PFSK-1 (cell line): ENCODE measurements at regions not wholly inside any gene's neighbourhood (a gene's known extent, or its start where the extent isn't known, plus 50 kb on each side); places are given as distances from the start of the nearest gene placed in this dataset.

ENCODE experiments used
- FOXP2 ChIP-seq: optimal IDR thresholded peaks from 2 replicates; pipeline ENCODE3; 2011; ENCODE audit warnings: borderline replicate concordance, control low read depth, inconsistent platforms; ENCODE audit not compliant: insufficient read depth; ENCODE audit errors: extremely low read length, extremely low read depth
- POLR2AphosphoS5 ChIP-seq: IDR thresholded peaks from 2 replicates; pipeline ENCODE4 v1.6.1; 2012; ENCODE audit warnings: low read depth, mild to moderate bottlenecking, control low read depth, low read length, moderate library complexity
- SIN3A ChIP-seq: IDR thresholded peaks from 2 replicates; pipeline ENCODE4 v1.6.1; 2012; ENCODE audit warnings: mild to moderate bottlenecking, low read length, moderate library complexity, borderline replicate concordance; ENCODE audit not compliant: insufficient read depth
- TAF1 ChIP-seq: IDR thresholded peaks from 2 replicates; pipeline ENCODE4 v1.6.1; 2012; ENCODE audit warnings: low read length, control low read depth, borderline replicate concordance; ENCODE audit not compliant: insufficient read depth
- TF ChIP-seq, protein P1 (sequence below), 2 experiments: IDR thresholded peaks; 2 replicates each; pipeline versions ENCODE4 v1.6.1 to v1.8.0; 2011 to 2012; ENCODE audit warnings: low read depth in 2 of 2, low read length in 2 of 2, control low read depth in 1 of 2, inconsistent platforms in 1 of 2, mild to moderate bottlenecking in 1 of 2, moderate library complexity in 1 of 2; ENCODE audit not compliant: insufficient read depth in 1 of 2

DNA sequence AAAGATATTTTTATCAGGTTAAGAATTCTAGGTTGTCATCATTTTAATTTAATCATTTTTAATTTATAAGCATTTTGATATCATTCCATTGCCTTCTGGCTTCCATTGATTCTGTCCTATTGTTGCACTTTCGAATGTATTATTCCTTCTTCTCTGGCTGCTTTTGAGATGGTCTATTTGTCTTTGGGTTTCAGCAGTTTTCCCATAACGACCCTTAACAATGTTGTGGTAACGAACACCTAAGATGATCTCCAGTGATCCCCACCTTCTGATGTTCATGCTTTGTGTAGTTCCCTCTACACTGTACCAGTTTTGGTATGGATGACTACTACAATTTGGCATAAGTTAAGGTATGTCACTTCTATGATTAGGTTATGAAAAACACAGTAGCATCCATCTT, 59.9 kb downstream of the MINAR1 start:
- TF ChIP-seq SIN3A (no peak), POLR2AphosphoS5 (no peak), FOXP2 (no peak), TAF1 (no peak)
- TF ChIP-seq, protein P1, sequence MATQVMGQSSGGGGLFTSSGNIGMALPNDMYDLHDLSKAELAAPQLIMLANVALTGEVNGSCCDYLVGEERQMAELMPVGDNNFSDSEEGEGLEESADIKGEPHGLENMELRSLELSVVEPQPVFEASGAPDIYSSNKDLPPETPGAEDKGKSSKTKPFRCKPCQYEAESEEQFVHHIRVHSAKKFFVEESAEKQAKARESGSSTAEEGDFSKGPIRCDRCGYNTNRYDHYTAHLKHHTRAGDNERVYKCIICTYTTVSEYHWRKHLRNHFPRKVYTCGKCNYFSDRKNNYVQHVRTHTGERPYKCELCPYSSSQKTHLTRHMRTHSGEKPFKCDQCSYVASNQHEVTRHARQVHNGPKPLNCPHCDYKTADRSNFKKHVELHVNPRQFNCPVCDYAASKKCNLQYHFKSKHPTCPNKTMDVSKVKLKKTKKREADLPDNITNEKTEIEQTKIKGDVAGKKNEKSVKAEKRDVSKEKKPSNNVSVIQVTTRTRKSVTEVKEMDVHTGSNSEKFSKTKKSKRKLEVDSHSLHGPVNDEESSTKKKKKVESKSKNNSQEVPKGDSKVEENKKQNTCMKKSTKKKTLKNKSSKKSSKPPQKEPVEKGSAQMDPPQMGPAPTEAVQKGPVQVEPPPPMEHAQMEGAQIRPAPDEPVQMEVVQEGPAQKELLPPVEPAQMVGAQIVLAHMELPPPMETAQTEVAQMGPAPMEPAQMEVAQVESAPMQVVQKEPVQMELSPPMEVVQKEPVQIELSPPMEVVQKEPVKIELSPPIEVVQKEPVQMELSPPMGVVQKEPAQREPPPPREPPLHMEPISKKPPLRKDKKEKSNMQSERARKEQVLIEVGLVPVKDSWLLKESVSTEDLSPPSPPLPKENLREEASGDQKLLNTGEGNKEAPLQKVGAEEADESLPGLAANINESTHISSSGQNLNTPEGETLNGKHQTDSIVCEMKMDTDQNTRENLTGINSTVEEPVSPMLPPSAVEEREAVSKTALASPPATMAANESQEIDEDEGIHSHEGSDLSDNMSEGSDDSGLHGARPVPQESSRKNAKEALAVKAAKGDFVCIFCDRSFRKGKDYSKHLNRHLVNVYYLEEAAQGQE (IDR thresholded peaks at IDR 0.05; ENCODE audit: insufficient read depth in 1 of 2, low read depth in 2 of 2, low read length in 2 of 2): no peak

DNA sequence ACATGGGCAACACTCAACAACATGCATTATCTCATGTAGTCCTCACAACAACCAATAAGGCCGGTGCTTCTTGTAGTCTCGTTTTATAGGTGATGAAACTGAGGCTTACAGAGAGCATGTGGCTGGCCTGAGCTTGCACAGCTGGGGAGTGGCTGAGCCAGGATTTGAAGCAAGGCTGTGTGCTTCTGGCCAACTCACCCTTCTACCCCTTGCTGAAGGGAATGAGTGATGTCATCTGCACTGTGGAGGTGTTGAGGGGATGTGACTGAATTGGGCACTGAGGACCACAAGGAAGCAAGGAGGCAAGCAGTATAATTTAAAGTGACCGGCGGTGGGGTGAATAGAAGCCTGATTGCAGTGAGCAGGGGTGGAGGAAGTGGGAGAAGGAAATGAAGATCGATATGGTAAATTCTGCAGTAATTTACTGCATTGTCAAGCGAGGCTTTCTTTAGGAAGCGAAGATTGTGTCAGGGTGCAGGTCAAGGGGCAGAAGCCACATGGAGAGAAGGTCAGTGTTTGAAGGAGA, 62.3 kb downstream of the MINAR1 start:
- TF ChIP-seq TAF1 (no peak), SIN3A (no peak), FOXP2 (no peak), POLR2AphosphoS5 (no peak)
- TF ChIP-seq, protein P1 (IDR thresholded peaks at IDR 0.05; ENCODE audit: insufficient read depth in 1 of 2, low read depth in 2 of 2, low read length in 2 of 2): no peak

DNA sequence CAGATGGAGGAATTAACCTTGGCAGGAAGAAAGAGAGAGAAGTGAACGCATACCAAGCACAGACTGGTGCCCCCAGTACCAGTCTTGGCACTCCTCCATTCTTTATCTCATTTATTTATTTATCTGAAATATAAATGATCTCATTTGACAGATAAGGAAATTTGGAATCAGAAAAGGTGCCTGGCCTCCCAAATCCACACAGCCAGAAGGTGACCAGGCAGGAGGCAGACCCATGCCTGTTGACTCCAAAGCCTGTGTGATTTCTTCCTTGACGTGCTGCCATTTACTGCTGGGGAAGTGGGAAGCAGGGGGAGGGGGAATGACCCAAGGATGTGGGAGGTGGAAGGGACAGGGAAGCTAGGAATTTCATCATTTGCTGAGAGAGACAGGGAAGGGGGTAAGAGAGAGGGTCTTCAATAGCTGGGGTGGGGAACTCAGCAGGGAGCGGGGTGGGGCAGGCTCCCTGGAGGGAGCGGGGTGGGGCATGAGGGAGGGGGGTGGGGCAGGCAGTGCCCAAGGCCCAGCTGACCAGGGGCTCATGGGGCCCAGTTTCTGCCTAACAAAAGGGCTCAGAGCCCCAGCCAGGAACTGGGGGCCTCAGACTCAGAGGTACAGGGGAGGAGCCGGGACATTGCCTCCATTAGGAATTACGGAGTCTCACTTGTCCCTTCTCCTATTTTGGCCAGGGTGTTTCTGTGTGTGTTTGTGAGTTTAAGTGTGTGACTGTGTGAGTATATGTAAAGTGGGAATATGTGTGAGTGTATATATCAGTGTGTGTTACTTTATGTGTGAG, 63.0 kb downstream of the MINAR1 start:
- no peak for TF ChIP-seq TAF1
- no peak for TF ChIP-seq POLR2AphosphoS5
- TF ChIP-seq, protein P1 (IDR thresholded peaks at IDR 0.05; ENCODE audit: insufficient read depth in 1 of 2, low read depth in 2 of 2, low read length in 2 of 2): no peak
- TF ChIP-seq SIN3A: no peak
- TF ChIP-seq FOXP2: no peak

DNA sequence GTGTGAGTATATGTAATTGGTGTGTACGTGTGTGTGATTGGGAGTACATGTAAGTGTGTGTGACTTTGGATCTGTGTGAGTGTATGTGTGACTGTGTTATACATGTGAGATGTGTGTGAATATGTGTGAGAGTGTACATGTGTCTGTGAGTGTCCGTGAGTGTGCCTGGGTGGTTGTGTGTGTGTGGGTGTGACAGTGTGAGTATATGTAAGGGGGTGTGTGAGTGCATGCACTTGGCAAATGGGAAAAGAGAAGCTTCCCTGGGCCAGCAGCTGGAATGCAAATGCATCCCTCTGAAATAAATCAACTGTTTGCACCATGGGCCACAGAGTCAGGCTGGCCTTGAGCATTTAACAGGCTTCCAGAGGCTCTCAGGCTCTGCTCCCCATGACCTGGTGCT, 63.6 kb downstream of the MINAR1 start:
- no peak for TF ChIP-seq TAF1
- no peak for TF ChIP-seq FOXP2
- TF ChIP-seq POLR2AphosphoS5: no peak
- TF ChIP-seq, protein P1 (IDR thresholded peaks at IDR 0.05; ENCODE audit: insufficient read depth in 1 of 2, low read depth in 2 of 2, low read length in 2 of 2): no peak
